ENCODE measurements at regions not wholly inside any gene's neighbourhood (a gene's known extent, or its start where the extent isn't known, plus 50 kb on each side); places are given as distances from the start of the nearest gene placed in this dataset.

GRCh38 chr15:93428807-93429351, 339.9 kb upstream of the RGMA start:
- no peak for TF ChIP-seq CTCF (conservative IDR thresholded peaks at IDR 0.05)
- no peak for TF ChIP-seq ZFX (IDR thresholded peaks at IDR 0.05)

All from C4-2B (cell line).